OCI-LY7 (cell line): ENCODE measurements at regions not wholly inside any gene's neighbourhood (a gene's known extent, or its start where the extent isn't known, plus 50 kb on each side); places are given as distances from the start of the nearest gene placed in this dataset.

Source experiments
- BruUV-seq: library from RNA; stranded (reverse); fragments of 400-500 nt; replicated peaks from 2 replicates; lab custom pipeline; 2021; lab: Mats Ljungman, UMichigan
- CTCF ChIA-PET: fragments of 300-600 bp; sonication (Branson Sonifier 250); formaldehyde crosslinking; loops from one replicate; lab custom pipeline; 2022; ENCODE audit warnings: antibody characterized with exemption; ENCODE audit not compliant: unreplicated experiment; lab: Charles Lee
- POLR2A ChIA-PET: fragments of 300-600 bp; sonication (Branson Sonifier 250); formaldehyde crosslinking; loops from one replicate; lab custom pipeline; 2022; ENCODE audit warnings: antibody characterized with exemption; lab: Charles Lee
- DNase-seq: peaks from one replicate; pipeline ENCODE4 v3.0.0-alpha.2; 2015; ENCODE audit warnings: low spot score
- H2AFZ ChIP-seq: fragments of 200-600 bp; sonication (generic), shearing (Covaris generic); 2 replicates; pipeline ENCODE4 v1.6.1; 2014; ENCODE audit warnings: mild to moderate bottlenecking, antibody characterized with exemption, low read length, moderate library complexity
- H3K27ac ChIP-seq: fragments of 200-600 bp; sonication (generic); 2 replicates; pipeline ENCODE4 v1.5.1; 2014; ENCODE audit warnings: mixed run types, low read depth, mild to moderate bottlenecking, moderate library complexity, low read length, inconsistent platforms; ENCODE audit not compliant: poor library complexity, severe bottlenecking
- H3K36me3 ChIP-seq: fragments of 200-600 bp; sonication (generic); 2 replicates; pipeline ENCODE4 v1.6.1; 2014; ENCODE audit warnings: mild to moderate bottlenecking, antibody characterized with exemption, low read length, moderate library complexity, mixed read lengths; ENCODE audit not compliant: insufficient read depth
- H3K4me1 ChIP-seq: fragments of 200-600 bp; sonication (generic); 2 replicates; pipeline ENCODE4 v1.5.1; 2014; ENCODE audit warnings: mild to moderate bottlenecking, low read length; ENCODE audit not compliant: insufficient read depth, poor library complexity, severe bottlenecking
- H3K4me2 ChIP-seq: fragments of 200-600 bp; sonication (generic); 2 replicates; pipeline ENCODE4 v1.6.1; 2014; ENCODE audit warnings: mild to moderate bottlenecking, low read length
- H3K4me3 ChIP-seq: fragments of 200-600 bp; sonication (generic); 2 replicates; pipeline ENCODE4 v1.5.1; 2014; ENCODE audit warnings: mild to moderate bottlenecking, low read depth, low read length; ENCODE audit not compliant: poor library complexity, severe bottlenecking
- H3K79me2 ChIP-seq: fragments of 200-600 bp; sonication (generic); 2 replicates; pipeline ENCODE4 v1.6.1; 2016; ENCODE audit warnings: low read depth, mild to moderate bottlenecking, low read length, moderate library complexity, mixed read lengths; ENCODE audit not compliant: insufficient read depth
- H3K9me2 ChIP-seq: fragments of 200-600 bp; sonication (generic); 2 replicates; pipeline ENCODE4 v1.6.1; 2016; ENCODE audit warnings: mild to moderate bottlenecking, low read length, mixed read lengths; ENCODE audit not compliant: insufficient read depth
- H3K9me3 ChIP-seq: fragments of 200-600 bp; sonication (generic); 2 replicates; pipeline ENCODE4 v1.6.1; 2014; ENCODE audit warnings: mild to moderate bottlenecking, mixed run types, low read length, mixed read lengths
- H4K20me1 ChIP-seq: fragments of 200-600 bp; sonication (generic); 2 replicates; pipeline ENCODE4 v1.6.1; 2014; ENCODE audit warnings: mild to moderate bottlenecking, antibody characterized with exemption, low read length, moderate library complexity, mixed read lengths; ENCODE audit not compliant: insufficient read depth
- CTCF ChIP-seq: fragments of 200-600 bp; sonication (generic); conservative IDR thresholded peaks from 2 replicates; pipeline ENCODE4 v1.5.1; 2014; ENCODE audit warnings: mild to moderate bottlenecking, antibody characterized with exemption, low read length, moderate library complexity, mixed read lengths
- EZH2phosphoT487 ChIP-seq: fragments of 200-600 bp; sonication (generic); IDR thresholded peaks from 2 replicates; pipeline ENCODE4 v1.6.1; 2018; ENCODE audit warnings: low read depth, borderline replicate concordance, mild to moderate bottlenecking, mixed run types, antibody characterized with exemption, low read length, moderate library complexity, mixed read lengths
- intact Hi-C: fragments of 100-400 bp; cut with micrococcal nuclease; formaldehyde crosslinking; loops from one replicate; pipeline ENCODE4 v1.10.0; 2022; ENCODE audit not compliant: unreplicated experiment

GRCh38 chr16:64882078-64882784, 239.6 kb downstream of the CDH11 start:
- Histone ChIP-seq H3K4me2 (no peak overlapping the region), H3K79me2 (no peaks in the 10 kb centered on the region), H3K9me2 (no peaks in the 10 kb centered on the region), H3K4me3 (no peak overlapping the region), H3K4me1 (no peaks in the 10 kb centered on the region), H2AFZ (no peak overlapping the region), H4K20me1 (no peaks in the 10 kb centered on the region), H3K36me3 (no peaks in the 10 kb centered on the region), H3K27ac (no peak overlapping the region), H3K9me3 (no peaks in the 10 kb centered on the region)
- TF ChIP-seq CTCF (no peak), EZH2phosphoT487 (no peak)
- intact Hi-C loops, result no loop called here
- ChIA-PET CTCF (no interaction called here), POLR2A (no interaction called here)
- DNase-seq, result no peak
- no TSS peak for BruUV-seq

GRCh38 chr16:64880994-64881393, 240.9 kb downstream of the CDH11 start:
- BruUV-seq, result no TSS peak
- no peaks in the 10 kb centered on the region for H3K36me3 ChIP-seq
- no peaks in the 10 kb centered on the region for H3K79me2 ChIP-seq
- ChIA-PET POLR2A (interaction anchor here (0.9 kb wide), 1 partner anchor 16 kb away, joined by 3 read pairs; no protein-coding TSS in a partner anchor), CTCF (no interaction called here)
- no peak overlapping the region for H3K4me2 ChIP-seq
- H4K20me1 ChIP-seq, result no peaks in the 10 kb centered on the region
- H3K9me3 ChIP-seq, result no peaks in the 10 kb centered on the region
- DNase-seq, result no peak
- intact Hi-C loops, result no loop called here
- H2AFZ ChIP-seq, result no peak overlapping the region
- no peaks in the 10 kb centered on the region for H3K9me2 ChIP-seq
- no peak overlapping the region for H3K4me3 ChIP-seq
- no peaks in the 10 kb centered on the region for H3K4me1 ChIP-seq
- TF ChIP-seq EZH2phosphoT487, result no peak
- TF ChIP-seq CTCF, result no peak
- H3K27ac ChIP-seq, result no peak overlapping the region

GRCh38 chr16:64880006-64880405, 241.9 kb downstream of the CDH11 start:
- H3K9me2 ChIP-seq, result no peaks in the 10 kb centered on the region
- no peak for DNase-seq
- no peak overlapping the region for H3K27ac ChIP-seq
- intact Hi-C loops, result no loop called here
- no peaks in the 10 kb centered on the region for H3K9me3 ChIP-seq
- TF ChIP-seq EZH2phosphoT487 (no peak), CTCF (no peak)
- H3K4me3 ChIP-seq, result no peak overlapping the region
- H3K79me2 ChIP-seq, result no peaks in the 10 kb centered on the region
- CTCF ChIA-PET, result no interaction called here
- POLR2A ChIA-PET, result no interaction called here
- no peaks in the 10 kb centered on the region for H3K36me3 ChIP-seq
- BruUV-seq, result no TSS peak
- no peaks in the 10 kb centered on the region for H4K20me1 ChIP-seq
- no peaks in the 10 kb centered on the region for H3K4me1 ChIP-seq
- H2AFZ ChIP-seq, result no peak overlapping the region
- no peak overlapping the region for H3K4me2 ChIP-seq
